Activated T-helper 1 cell treated with anti-CD3 and anti-CD28 coated beads, Interleukin-12 subunit alpha, Interleukin-12 subunit beta, Interleukin-2, Interleukin-4 antibody, amounts not matched to agents 30 ng/mL and 10 ng/mL and 1 ng/mL, durations not matched to agents 14 hours and 24 hours and 36 hours (primary cell): ENCODE measurements at regions not wholly inside any gene's neighbourhood (a gene's known extent, or its start where the extent isn't known, plus 50 kb on each side); places are given as distances from the start of the nearest gene placed in this dataset.

Experiments used
- DNase-seq: peaks from one replicate; pipeline ENCODE4 v3.0.0; 2021; ENCODE audit warnings: low spot score
- H3K27ac Mint-ChIP-seq: one replicate; pipeline ENCODE4 v1.8.0; 2021; ENCODE audit warnings: mild to moderate bottlenecking, mixed read lengths
- H3K27me3 Mint-ChIP-seq: one replicate; pipeline ENCODE4 v1.8.0; 2022; ENCODE audit warnings: mild to moderate bottlenecking, moderate library complexity, mixed read lengths; ENCODE audit not compliant: insufficient read depth
- H3K36me3 Mint-ChIP-seq: one replicate; pipeline ENCODE4 v1.8.0; 2021; ENCODE audit warnings: low read depth, mixed read lengths
- H3K4me1 Mint-ChIP-seq: one replicate; pipeline ENCODE4 v1.8.0; 2021; ENCODE audit warnings: low read depth, mixed read lengths
- H3K4me3 Mint-ChIP-seq: one replicate; pipeline ENCODE4 v1.8.0; 2021; ENCODE audit warnings: mild to moderate bottlenecking, moderate library complexity, mixed read lengths
- H3K9me3 Mint-ChIP-seq: one replicate; pipeline ENCODE4 v1.8.0; 2021; ENCODE audit warnings: mixed read lengths
- intact Hi-C: fragments of 100-400 bp; cut with micrococcal nuclease; formaldehyde crosslinking; loops from one replicate; pipeline ENCODE4 v1.15.1; 2024

GRCh38 chr22:49553076-49553475, 274.6 kb downstream of the BRD1 start:
- intact Hi-C loops = no loop called here
- H3K36me3 Mint-ChIP-seq = no peaks in the 10 kb centered on the region
- H3K4me3 Mint-ChIP-seq = no peak overlapping the region
- no peaks in the 10 kb centered on the region for H3K27me3 Mint-ChIP-seq
- no peaks in the 10 kb centered on the region for H3K4me1 Mint-ChIP-seq
- DNase-seq = no peak
- no peak overlapping the region for H3K27ac Mint-ChIP-seq
- H3K9me3 Mint-ChIP-seq = peaks cover 20% of the 10 kb centered on the region

GRCh38 chr22:49551897-49552614, 275.6 kb downstream of the BRD1 start:
- no peak for DNase-seq
- Mint-ChIP-seq H3K4me1 (no peaks in the 10 kb centered on the region), H3K9me3 (peaks cover 17% of the 10 kb centered on the region), H3K4me3 (no peak overlapping the region), H3K27me3 (no peaks in the 10 kb centered on the region), H3K36me3 (no peaks in the 10 kb centered on the region), H3K27ac (no peak overlapping the region)
- intact Hi-C loops = no loop called here

DNA sequence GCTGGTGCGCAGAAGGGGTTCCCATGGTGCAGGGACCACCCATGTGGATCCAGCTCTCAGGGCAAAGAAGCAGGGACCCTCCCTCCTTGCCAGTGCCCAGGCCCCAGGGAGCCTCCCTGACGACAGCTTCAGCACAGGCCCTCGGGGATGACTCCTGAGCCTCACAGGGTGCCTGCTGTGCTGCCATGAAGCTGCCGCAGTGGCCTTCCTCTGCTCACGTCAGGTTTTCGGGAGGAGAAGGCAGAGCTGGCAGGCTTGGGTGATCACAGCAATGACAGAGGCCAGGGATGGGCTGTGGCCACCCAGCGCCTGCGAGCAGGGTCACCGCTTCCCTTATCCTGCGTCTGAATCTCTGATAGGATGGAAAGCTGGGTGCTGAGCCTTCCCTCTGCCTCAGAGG, 276.2 kb downstream of the BRD1 start:
- intact Hi-C loops = no loop called here
- DNase-seq = no peak
- Mint-ChIP-seq H3K27me3 (no peaks in the 10 kb centered on the region), H3K4me1 (no peaks in the 10 kb centered on the region), H3K9me3 (peaks cover 13% of the 10 kb centered on the region), H3K4me3 (no peak overlapping the region), H3K27ac (no peak overlapping the region), H3K36me3 (no peaks in the 10 kb centered on the region)

GRCh38 chr22:49550766-49551362, 276.8 kb downstream of the BRD1 start:
- H3K27me3 Mint-ChIP-seq = no peaks in the 10 kb centered on the region
- H3K4me3 Mint-ChIP-seq = no peak overlapping the region
- intact Hi-C loops = no loop called here
- H3K27ac Mint-ChIP-seq = no peak overlapping the region
- H3K4me1 Mint-ChIP-seq = no peaks in the 10 kb centered on the region
- no peaks in the 10 kb centered on the region for H3K36me3 Mint-ChIP-seq
- no peak for DNase-seq
- peaks cover 13% of the 10 kb centered on the region for H3K9me3 Mint-ChIP-seq

GRCh38 chr22:49550141-49550430, 277.6 kb downstream of the BRD1 start:
- DNase-seq = no peak
- Mint-ChIP-seq H3K27me3 (no peaks in the 10 kb centered on the region), H3K36me3 (no peaks in the 10 kb centered on the region), H3K4me3 (no peak overlapping the region), H3K4me1 (no peaks in the 10 kb centered on the region), H3K27ac (no peak overlapping the region), H3K9me3 (peaks cover 13% of the 10 kb centered on the region)
- intact Hi-C loops = no loop called here

GRCh38 chr22:49549256-49550140, 278.2 kb downstream of the BRD1 start:
- Mint-ChIP-seq H3K4me3 (no peak overlapping the region), H3K9me3 (peaks cover 13% of the 10 kb centered on the region), H3K27ac (no peak overlapping the region), H3K27me3 (no peaks in the 10 kb centered on the region), H3K4me1 (no peaks in the 10 kb centered on the region), H3K36me3 (no peaks in the 10 kb centered on the region)
- intact Hi-C loops = no loop called here
- no peak for DNase-seq

GRCh38 chr22:49548356-49549202, 279.1 kb downstream of the BRD1 start:
- Mint-ChIP-seq H3K36me3 (no peaks in the 10 kb centered on the region), H3K4me3 (no peak overlapping the region), H3K4me1 (no peaks in the 10 kb centered on the region), H3K27me3 (no peaks in the 10 kb centered on the region), H3K27ac (no peak overlapping the region), H3K9me3 (peaks cover 13% of the 10 kb centered on the region)
- intact Hi-C loops = no loop called here
- no peak for DNase-seq

DNA sequence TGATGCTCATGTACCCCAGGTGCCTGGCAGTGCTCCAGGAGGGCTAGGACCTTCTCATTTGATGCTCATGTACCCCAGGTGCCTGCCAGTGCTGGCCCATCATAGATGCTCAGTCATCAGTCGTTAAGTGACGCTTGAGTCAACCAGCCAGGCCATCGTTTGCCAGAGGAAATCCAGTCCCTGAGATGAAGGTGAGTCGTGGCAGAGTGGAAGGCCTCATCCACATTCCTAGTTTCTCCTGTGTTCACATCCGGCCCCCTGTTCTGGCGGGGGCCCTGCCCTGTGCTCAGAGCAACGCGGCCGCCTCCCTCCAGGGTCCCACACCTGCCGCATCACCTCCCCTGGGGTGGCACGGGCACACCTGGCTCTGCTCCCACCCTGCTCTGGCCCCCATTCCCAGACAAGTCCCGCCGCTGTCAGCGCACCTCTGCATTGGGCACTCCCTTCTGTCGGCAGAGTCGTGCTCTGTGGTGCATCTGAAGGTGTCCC, 279.9 kb downstream of the BRD1 start:
- no peaks in the 10 kb centered on the region for H3K4me1 Mint-ChIP-seq
- no peak overlapping the region for H3K27ac Mint-ChIP-seq
- no peaks in the 10 kb centered on the region for H3K36me3 Mint-ChIP-seq
- no peaks in the 10 kb centered on the region for H3K27me3 Mint-ChIP-seq
- no peak for DNase-seq
- no peak overlapping the region for H3K4me3 Mint-ChIP-seq
- peaks cover 13% of the 10 kb centered on the region for H3K9me3 Mint-ChIP-seq
- intact Hi-C loops = no loop called here

DNA sequence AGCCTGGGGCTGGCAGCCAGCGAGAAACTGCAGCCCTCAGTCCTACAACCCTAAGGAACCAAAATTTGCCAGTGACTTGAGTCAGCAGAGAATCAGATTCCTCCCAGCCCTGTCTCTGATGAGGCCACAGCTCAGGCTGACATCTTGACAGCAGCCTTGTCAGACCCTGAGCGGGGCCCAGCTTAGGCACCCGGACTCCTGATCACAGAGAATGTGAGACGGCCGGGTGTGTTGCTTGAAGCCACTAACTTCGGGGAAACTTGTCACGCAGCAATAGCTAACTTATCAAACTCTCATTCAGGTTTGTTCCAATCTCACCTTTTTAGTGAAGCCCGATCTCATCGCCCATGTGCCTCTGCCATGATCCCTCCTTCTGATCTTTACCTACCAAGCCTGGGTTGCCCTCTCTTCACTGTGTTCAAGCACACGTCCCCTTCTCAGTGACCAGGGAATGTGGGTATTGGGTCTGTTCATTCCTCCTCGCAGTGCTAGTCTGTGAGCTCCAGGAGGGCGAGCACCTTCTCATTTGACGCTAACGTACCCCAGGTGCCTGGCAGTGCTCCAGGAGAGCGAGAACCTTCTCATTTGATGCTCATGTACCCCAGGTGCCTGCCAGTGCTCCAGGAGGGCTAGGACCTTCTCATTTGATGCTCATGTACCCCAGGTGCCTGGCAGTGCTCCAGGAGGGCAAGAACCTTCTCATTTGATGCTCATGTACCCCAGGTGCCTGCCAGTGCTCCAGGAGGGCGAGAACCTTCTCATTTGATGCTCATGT, 280.7 kb downstream of the BRD1 start:
- Mint-ChIP-seq H3K27ac (no peak overlapping the region), H3K9me3 (peaks cover 13% of the 10 kb centered on the region), H3K36me3 (no peaks in the 10 kb centered on the region), H3K4me3 (no peak overlapping the region), H3K4me1 (no peaks in the 10 kb centered on the region), H3K27me3 (no peaks in the 10 kb centered on the region)
- intact Hi-C loops = no loop called here
- no peak for DNase-seq

DNA sequence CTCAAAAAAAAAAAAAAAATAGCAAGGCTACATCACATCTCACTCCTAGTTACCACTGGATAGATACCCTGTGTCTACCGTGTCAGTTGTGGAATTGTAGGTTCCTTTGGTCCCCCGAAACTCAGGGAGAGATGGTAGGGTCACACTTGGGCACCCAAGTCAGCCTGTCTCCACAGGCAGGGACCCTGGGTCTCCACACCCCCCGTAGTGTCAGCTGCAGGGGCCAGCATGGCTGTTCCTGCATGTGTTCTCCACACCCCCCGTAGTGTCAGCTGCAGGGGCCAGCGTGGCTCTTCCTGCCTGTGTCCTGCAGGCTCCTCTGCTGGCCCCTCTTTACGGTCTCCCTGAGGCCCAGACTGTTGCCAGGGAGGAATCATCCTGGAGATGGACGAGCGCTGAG, 282.1 kb downstream of the BRD1 start:
- no peaks in the 10 kb centered on the region for H3K4me1 Mint-ChIP-seq
- H3K27me3 Mint-ChIP-seq = no peaks in the 10 kb centered on the region
- no peak overlapping the region for H3K4me3 Mint-ChIP-seq
- H3K27ac Mint-ChIP-seq = no peak overlapping the region
- DNase-seq = no peak
- peaks cover 4% of the 10 kb centered on the region for H3K9me3 Mint-ChIP-seq
- no peaks in the 10 kb centered on the region for H3K36me3 Mint-ChIP-seq
- intact Hi-C loops = no loop called here

DNA sequence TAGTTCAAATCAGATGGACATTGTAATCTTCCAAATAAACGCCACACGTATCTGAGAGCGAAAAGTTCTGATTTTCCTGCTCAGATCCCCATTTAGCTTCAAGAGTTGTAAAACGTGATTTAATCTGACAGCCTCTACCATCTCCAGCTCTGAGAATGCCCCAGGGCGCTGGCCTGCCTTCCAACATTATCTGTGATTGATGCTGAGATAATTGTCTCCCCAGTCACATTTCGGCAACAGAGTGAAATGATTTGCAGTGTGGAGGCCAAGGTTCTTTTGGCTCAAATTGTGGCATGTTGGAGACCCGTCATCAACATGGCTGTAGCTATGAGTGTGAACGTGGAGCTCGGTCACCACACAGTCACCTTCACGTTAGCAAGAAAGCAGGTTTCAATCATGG, 283.4 kb downstream of the BRD1 start:
- Mint-ChIP-seq H3K4me1 (no peaks in the 10 kb centered on the region), H3K4me3 (no peak overlapping the region), H3K9me3 (no peaks in the 10 kb centered on the region), H3K27me3 (no peaks in the 10 kb centered on the region), H3K27ac (no peak overlapping the region), H3K36me3 (no peaks in the 10 kb centered on the region)
- DNase-seq = no peak
- intact Hi-C loops = no loop called here

DNA sequence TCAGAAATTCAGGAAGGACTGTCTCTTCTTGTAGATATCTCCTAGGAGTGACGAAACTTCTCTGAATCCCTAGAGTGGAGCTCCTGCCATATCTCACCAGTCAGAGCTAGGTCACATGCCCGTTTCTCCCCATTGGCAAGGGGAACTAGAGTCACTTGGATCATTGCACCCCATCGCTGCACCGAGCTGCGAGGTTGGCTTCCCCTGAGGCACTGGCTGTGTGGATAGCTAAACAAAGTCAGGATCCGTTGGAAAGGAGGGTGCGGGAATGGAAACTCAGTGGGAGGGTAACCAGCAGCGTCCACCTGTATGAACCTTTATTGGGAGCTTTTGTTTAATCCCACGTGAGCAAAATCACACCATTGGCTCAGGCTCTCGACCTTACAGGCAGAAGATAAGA, 283.8 kb downstream of the BRD1 start:
- no peak overlapping the region for H3K4me3 Mint-ChIP-seq
- DNase-seq = no peak
- H3K27me3 Mint-ChIP-seq = no peaks in the 10 kb centered on the region

More for the DNA sequence above, 283.8 kb downstream of the BRD1 start:
- Mint-ChIP-seq H3K36me3 (no peaks in the 10 kb centered on the region), H3K4me1 (no peaks in the 10 kb centered on the region), H3K9me3 (no peaks in the 10 kb centered on the region), H3K27ac (no peak overlapping the region)
- intact Hi-C loops = no loop called here
